ENCODE measurements at regions not wholly inside any gene's neighbourhood (a gene's known extent, or its start where the extent isn't known, plus 50 kb on each side); places are given as distances from the start of the nearest gene placed in this dataset.

DNA sequence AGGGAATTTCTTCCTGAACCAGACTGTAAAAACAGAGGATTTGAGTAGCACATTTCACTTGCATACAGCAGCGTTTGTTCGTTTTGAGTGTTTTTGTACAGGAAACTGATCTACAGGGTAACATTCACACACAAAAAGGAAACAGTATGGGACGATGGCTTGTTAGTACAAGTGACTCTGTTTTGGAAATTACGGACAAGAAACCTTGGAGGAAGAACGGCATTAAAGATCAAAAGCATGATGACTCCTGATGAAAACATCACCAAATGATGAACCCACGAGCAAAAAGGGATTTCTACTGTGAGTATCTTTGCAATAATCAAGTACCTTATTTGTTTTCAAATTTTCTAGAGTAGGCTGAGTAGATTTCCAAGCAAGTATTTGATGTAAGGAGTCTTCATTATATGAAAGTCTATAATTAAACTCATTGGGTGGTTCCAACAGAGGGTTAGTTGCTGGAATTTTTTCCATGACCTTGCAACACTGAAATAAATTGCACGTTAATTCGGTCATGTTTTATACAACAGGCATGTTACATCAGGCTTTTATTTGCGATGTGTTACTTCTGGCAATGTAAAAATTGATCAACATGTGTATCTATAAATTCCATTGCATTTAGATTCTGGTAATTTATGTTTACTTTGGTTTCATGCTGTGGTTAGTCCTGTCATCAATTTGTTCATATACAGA lies 76.7 kb upstream of the KCNK2 start (continued):
- TF ChIP-seq ZKSCAN5 (CRISPR knock-in tag; IDR thresholded peaks at IDR 0.05) = no peak
- no peak for TF ChIP-seq NR3C1 (CRISPR knock-in tag; IDR thresholded peaks at IDR 0.05)

DNA sequence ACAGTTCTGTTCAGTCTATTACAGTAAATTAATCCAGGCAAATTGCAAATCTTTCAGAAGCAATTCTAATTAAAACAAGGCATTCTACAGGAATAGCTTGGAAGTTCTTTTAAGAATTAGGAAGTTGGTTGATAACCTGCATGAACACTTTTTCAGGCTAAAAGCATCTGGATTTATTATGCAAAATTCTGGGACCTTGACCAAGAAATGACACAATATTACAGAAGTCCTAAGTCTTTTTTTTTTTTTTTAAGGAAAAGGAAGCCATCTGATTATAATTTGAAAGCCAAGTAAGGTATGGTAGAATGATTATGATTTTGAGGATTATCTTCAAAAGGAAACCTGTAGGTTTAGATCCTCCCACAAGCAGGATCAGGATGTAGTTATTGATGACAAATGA lies 74.7 kb upstream of the KCNK2 start:
- in situ Hi-C loops (cut with HindIII; ENCODE audit: extremely low pct_ligation_motif_present, low pct_unique_long_range_greater_than_20kb) (no loop called here), intact Hi-C loops (cut with micrococcal nuclease; ENCODE audit: unreplicated experiment) (no loop called here)
- ATAC-seq (no peak), FAIRE-seq (no peak), DNase-seq (ENCODE audit: low spot score) (no peak)
- no peaks in the 10 kb centered on the region for H4K20me1 ChIP-seq (ENCODE audit: insufficient read depth, low read length)
- no peaks in the 10 kb centered on the region for H3K36me3 ChIP-seq (replicated peaks in 1 of 2; ENCODE audit: control insufficient read depth in 1 of 2, insufficient read depth in 2 of 2, low read length in 2 of 2)
- H3K4me1 ChIP-seq (ENCODE audit: insufficient read depth, low read length) = no peaks in the 10 kb centered on the region
- ChIA-PET POLR2A (no interaction called here), CTCF (ENCODE audit: low intra/inter-chr PET ratio, low total read pairs) (no interaction called here)
- H2AFZ ChIP-seq (ENCODE audit: low read length) = no peak overlapping the region
- H3K9me3 ChIP-seq (ENCODE audit: low read length) = no peaks in the 10 kb centered on the region
- no TSS peak for BruUV-seq (replicated peaks)
- no peaks in the 10 kb centered on the region for H3K79me2 ChIP-seq (ENCODE audit: insufficient read depth, low read length)
- H3K27me3 ChIP-seq (ENCODE audit: control insufficient read depth in 1 of 2, insufficient read depth in 2 of 2, low read length in 2 of 2) = no peaks in the 10 kb centered on the region
- H3K27ac ChIP-seq (ENCODE audit: extremely low read length, insufficient read depth, low read length) = no peak overlapping the region
- H3K4me2 ChIP-seq (ENCODE audit: low read depth, low read length) = no peak overlapping the region
- H3K9ac ChIP-seq (ENCODE audit: insufficient read depth, low read depth, low read length) = no peak overlapping the region
- H3K4me3 ChIP-seq (replicated peaks in 1 of 3; ENCODE audit: insufficient read depth in 1 of 3, low read depth in 2 of 3, low read length in 3 of 3) = no peak overlapping the region
- TF ChIP-seq, protein P1, sequence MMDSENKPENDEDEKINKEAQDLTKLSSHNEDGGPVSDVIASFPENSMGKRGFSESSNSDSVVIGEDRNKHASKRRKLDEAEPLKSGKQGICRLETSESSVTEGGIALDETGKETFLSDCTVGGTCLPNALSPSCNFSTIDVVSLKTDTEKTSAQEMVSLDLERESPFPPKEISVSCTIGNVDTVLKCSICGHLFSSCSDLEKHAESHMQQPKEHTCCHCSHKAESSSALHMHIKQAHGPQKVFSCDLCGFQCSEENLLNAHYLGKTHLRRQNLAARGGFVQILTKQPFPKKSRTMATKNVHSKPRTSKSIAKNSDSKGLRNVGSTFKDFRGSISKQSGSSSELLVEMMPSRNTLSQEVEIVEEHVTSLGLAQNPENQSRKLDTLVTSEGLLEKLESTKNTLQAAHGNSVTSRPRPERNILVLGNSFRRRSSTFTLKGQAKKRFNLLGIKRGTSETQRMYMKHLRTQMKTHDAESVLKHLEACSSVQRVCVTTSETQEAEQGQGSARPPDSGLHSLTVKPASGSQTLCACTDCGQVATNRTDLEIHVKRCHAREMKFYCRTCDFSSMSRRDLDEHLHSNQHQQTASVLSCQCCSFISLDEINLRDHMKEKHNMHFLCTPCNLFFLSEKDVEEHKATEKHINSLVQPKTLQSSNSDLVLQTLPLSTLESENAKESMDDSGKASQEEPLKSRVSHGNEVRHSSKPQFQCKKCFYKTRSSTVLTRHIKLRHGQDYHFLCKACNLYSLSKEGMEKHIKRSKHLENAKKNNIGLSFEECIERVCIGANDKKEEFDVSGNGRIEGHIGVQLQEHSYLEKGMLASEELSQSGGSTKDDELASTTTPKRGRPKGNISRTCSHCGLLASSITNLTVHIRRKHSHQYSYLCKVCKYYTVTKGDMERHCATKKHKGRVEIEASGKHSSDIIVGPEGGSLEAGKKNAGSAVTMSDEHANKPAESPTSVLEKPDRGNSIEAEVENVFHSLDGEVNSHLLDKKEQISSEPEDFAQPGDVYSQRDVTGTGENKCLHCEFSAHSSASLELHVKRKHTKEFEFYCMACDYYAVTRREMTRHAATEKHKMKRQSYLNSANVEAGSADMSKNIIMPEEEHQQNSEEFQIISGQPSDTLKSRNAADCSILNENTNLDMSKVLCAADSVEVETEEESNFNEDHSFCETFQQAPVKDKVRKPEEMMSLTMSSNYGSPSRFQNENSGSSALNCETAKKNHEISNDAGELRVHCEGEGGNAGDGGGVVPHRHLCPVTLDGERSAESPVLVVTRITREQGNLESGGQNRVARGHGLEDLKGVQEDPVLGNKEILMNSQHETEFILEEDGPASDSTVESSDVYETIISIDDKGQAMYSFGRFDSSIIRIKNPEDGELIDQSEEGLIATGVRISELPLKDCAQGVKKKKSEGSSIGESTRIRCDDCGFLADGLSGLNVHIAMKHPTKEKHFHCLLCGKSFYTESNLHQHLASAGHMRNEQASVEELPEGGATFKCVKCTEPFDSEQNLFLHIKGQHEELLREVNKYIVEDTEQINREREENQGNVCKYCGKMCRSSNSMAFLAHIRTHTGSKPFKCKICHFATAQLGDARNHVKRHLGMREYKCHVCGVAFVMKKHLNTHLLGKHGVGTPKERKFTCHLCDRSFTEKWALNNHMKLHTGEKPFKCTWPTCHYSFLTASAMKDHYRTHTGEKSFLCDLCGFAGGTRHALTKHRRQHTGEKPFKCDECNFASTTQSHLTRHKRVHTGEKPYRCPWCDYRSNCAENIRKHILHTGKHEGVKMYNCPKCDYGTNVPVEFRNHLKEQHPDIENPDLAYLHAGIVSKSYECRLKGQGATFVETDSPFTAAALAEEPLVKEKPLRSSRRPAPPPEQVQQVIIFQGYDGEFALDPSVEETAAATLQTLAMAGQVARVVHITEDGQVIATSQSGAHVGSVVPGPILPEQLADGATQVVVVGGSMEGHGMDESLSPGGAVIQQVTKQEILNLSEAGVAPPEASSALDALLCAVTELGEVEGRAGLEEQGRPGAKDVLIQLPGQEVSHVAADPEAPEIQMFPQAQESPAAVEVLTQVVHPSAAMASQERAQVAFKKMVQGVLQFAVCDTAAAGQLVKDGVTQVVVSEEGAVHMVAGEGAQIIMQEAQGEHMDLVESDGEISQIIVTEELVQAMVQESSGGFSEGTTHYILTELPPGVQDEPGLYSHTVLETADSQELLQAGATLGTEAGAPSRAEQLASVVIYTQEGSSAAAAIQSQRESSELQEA (CRISPR knock-in tag; IDR thresholded peaks at IDR 0.05; ENCODE audit: not compliant biosample characterization) = no peak
- TF ChIP-seq HOXA9 (CRISPR knock-in tag; IDR thresholded peaks at IDR 0.05; ENCODE audit: borderline replicate concordance) (no peak), SIN3B (IDR thresholded peaks at IDR 0.05; ENCODE audit: low read length) (no peak), ASH2L (IDR thresholded peaks at IDR 0.05; ENCODE audit: insufficient read length, low read depth, low read length) (no peak), PRPF4 (IDR thresholded peaks at IDR 0.05; ENCODE audit: low read depth, low read length, poor library complexity, severe bottlenecking) (no peak), PAX8 (CRISPR knock-in tag; IDR thresholded peaks at IDR 0.05; ENCODE audit: borderline replicate concordance) (no peak), KLF9 (CRISPR knock-in tag; IDR thresholded peaks at IDR 0.05; ENCODE audit: low read depth) (no peak)
- TF ChIP-seq, protein P2, sequence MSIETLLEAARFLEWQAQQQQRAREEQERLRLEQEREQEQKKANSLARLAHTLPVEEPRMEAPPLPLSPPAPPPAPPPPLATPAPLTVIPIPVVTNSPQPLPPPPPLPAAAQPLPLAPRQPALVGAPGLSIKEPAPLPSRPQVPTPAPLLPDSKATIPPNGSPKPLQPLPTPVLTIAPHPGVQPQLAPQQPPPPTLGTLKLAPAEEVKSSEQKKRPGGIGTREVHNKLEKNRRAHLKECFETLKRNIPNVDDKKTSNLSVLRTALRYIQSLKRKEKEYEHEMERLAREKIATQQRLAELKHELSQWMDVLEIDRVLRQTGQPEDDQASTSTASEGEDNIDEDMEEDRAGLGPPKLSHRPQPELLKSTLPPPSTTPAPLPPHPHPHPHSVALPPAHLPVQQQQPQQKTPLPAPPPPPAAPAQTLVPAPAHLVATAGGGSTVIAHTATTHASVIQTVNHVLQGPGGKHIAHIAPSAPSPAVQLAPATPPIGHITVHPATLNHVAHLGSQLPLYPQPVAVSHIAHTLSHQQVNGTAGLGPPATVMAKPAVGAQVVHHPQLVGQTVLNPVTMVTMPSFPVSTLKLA (IDR thresholded peaks at IDR 0.05) = no peak
- TF ChIP-seq, protein P3, sequence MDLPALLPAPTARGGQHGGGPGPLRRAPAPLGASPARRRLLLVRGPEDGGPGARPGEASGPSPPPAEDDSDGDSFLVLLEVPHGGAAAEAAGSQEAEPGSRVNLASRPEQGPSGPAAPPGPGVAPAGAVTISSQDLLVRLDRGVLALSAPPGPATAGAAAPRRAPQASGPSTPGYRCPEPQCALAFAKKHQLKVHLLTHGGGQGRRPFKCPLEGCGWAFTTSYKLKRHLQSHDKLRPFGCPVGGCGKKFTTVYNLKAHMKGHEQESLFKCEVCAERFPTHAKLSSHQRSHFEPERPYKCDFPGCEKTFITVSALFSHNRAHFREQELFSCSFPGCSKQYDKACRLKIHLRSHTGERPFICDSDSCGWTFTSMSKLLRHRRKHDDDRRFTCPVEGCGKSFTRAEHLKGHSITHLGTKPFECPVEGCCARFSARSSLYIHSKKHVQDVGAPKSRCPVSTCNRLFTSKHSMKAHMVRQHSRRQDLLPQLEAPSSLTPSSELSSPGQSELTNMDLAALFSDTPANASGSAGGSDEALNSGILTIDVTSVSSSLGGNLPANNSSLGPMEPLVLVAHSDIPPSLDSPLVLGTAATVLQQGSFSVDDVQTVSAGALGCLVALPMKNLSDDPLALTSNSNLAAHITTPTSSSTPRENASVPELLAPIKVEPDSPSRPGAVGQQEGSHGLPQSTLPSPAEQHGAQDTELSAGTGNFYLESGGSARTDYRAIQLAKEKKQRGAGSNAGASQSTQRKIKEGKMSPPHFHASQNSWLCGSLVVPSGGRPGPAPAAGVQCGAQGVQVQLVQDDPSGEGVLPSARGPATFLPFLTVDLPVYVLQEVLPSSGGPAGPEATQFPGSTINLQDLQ (CRISPR knock-in tag; IDR thresholded peaks at IDR 0.05) = no peak

Measured in HepG2 (cell line).